ENCODE measurements at regions not wholly inside any gene's neighbourhood (a gene's known extent, or its start where the extent isn't known, plus 50 kb on each side); places are given as distances from the start of the nearest gene placed in this dataset.
"Not testable (repeated sequence)": the region's sequence is repeated elsewhere in the genome, so short reads cannot be mapped to it uniquely, and the experiment has no call there.

- DNase-seq: no peak
Observed at GRCh38 chr13:103517066-103517767, 451.0 kb upstream of the SLC10A2 start.

- no peak for DNase-seq
Observed at GRCh38 chr13:103516015-103516795, 450.0 kb upstream of the SLC10A2 start.

GRCh38 chr13:103515410-103515809 is 449.2 kb upstream of the SLC10A2 start:
- DNase-seq: no peak

- no peak for DNase-seq
Observed at GRCh38 chr13:103514619-103515018, 448.4 kb upstream of the SLC10A2 start.

GRCh38 chr13:103514188-103514587 is 448.0 kb upstream of the SLC10A2 start:
- no peak for DNase-seq

GRCh38 chr13:103510007-103510535 is 443.9 kb upstream of the SLC10A2 start:
- no peak for DNase-seq

GRCh38 chr13:103497404-103497803 is 431.2 kb upstream of the SLC10A2 start:
- DNase-seq: no peak

GRCh38 chr13:103487841-103488240 is 421.6 kb upstream of the SLC10A2 start:
- no peak for DNase-seq

- no peak for DNase-seq
Observed at GRCh38 chr13:103473081-103473480, 406.9 kb upstream of the SLC10A2 start.

- DNase-seq: no peak
Observed at GRCh38 chr13:103471896-103472295, 405.7 kb upstream of the SLC10A2 start.

- no peak for DNase-seq
Observed at GRCh38 chr13:103469771-103470170, 403.6 kb upstream of the SLC10A2 start.

GRCh38 chr13:103466761-103467160 is 400.5 kb upstream of the SLC10A2 start:
- DNase-seq: no peak

GRCh38 chr13:103460246-103460645 is 394.0 kb upstream of the SLC10A2 start:
- not testable (repeated sequence) for DNase-seq

- DNase-seq: not testable (repeated sequence)
Observed at GRCh38 chr13:103457050-103457449, 390.8 kb upstream of the SLC10A2 start.

GRCh38 chr13:103451656-103452055 is 385.4 kb upstream of the SLC10A2 start:
- no peak for DNase-seq

GRCh38 chr13:103443604-103444003 is 377.4 kb upstream of the SLC10A2 start:
- no peak for DNase-seq

GRCh38 chr13:103437651-103438050 is 371.4 kb upstream of the SLC10A2 start:
- no peak for DNase-seq

- no peak for DNase-seq
Observed at GRCh38 chr13:103436057-103436654, 369.9 kb upstream of the SLC10A2 start.

GRCh38 chr13:103431856-103432255 is 365.6 kb upstream of the SLC10A2 start:
- DNase-seq: no peak

GRCh38 chr13:103430368-103430767 is 364.2 kb upstream of the SLC10A2 start:
- DNase-seq: no peak

- DNase-seq: no peak
Observed at GRCh38 chr13:103410002-103410401, 343.8 kb upstream of the SLC10A2 start.

GRCh38 chr13:103406967-103407366 is 340.8 kb upstream of the SLC10A2 start:
- no peak for DNase-seq

- no peak for DNase-seq
Observed at GRCh38 chr13:103405297-103405696, 339.1 kb upstream of the SLC10A2 start.

GRCh38 chr13:103403814-103404213 is 337.6 kb upstream of the SLC10A2 start:
- no peak for DNase-seq
